ENCODE measurements at regions not wholly inside any gene's neighbourhood (a gene's known extent, or its start where the extent isn't known, plus 50 kb on each side); places are given as distances from the start of the nearest gene placed in this dataset.

DNA sequence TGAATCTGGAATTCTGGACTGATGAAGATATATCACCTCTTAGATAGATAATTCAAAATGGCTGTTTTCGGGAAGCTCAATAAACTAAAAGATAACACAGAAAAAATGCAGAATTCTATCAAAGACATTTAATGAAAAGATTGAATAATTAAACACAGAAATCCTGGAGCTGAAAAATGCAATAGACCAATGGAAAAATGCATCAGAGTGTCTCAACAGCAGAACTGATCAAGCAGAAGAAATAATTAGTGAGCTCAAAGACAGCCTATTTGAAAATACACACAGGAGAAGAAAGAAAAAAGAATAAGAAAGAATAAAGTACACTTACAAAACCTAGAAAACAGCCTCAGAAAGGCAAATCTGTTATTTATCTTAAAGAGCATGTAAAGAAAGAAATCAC is 356.4 kb upstream of the B3GAT1 start:
- DNase-seq (ENCODE audit: low spot score) = no peak
- no peaks in the 10 kb centered on the region for H3K9me3 ChIP-seq (ENCODE audit: severe bottlenecking)

GRCh38 chr11:134765565-134765964 is 353.5 kb upstream of the B3GAT1 start:
- Histone ChIP-seq H3K4me3 (ENCODE audit: severe bottlenecking) (no peak overlapping the region), H3K27ac (ENCODE audit: poor library complexity, severe bottlenecking) (no peak overlapping the region), H3K27me3 (ENCODE audit: insufficient read depth, poor library complexity, severe bottlenecking) (no peaks in the 10 kb centered on the region), H3K36me3 (ENCODE audit: low read depth) (no peaks in the 10 kb centered on the region), H3K4me1 (ENCODE audit: insufficient read depth, poor library complexity, severe bottlenecking) (no peaks in the 10 kb centered on the region), H3K9me3 (ENCODE audit: severe bottlenecking) (no peaks in the 10 kb centered on the region)
- TF ChIP-seq, protein P1, sequence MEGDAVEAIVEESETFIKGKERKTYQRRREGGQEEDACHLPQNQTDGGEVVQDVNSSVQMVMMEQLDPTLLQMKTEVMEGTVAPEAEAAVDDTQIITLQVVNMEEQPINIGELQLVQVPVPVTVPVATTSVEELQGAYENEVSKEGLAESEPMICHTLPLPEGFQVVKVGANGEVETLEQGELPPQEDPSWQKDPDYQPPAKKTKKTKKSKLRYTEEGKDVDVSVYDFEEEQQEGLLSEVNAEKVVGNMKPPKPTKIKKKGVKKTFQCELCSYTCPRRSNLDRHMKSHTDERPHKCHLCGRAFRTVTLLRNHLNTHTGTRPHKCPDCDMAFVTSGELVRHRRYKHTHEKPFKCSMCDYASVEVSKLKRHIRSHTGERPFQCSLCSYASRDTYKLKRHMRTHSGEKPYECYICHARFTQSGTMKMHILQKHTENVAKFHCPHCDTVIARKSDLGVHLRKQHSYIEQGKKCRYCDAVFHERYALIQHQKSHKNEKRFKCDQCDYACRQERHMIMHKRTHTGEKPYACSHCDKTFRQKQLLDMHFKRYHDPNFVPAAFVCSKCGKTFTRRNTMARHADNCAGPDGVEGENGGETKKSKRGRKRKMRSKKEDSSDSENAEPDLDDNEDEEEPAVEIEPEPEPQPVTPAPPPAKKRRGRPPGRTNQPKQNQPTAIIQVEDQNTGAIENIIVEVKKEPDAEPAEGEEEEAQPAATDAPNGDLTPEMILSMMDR (IDR thresholded peaks at IDR 0.05; ENCODE audit: poor library complexity, severe bottlenecking) = no peak
- ATAC-seq (ENCODE audit: low read depth) (no peak), DNase-seq (ENCODE audit: low spot score) (no peak)

More for the DNA sequence above, 356.4 kb upstream of the B3GAT1 start:
- no peak for ATAC-seq (ENCODE audit: low read depth)
- H3K36me3 ChIP-seq (ENCODE audit: low read depth) = no peaks in the 10 kb centered on the region
- H3K4me3 ChIP-seq (ENCODE audit: severe bottlenecking) = no peak overlapping the region
- TF ChIP-seq, protein P1 (IDR thresholded peaks at IDR 0.05; ENCODE audit: poor library complexity, severe bottlenecking) = no peak
- no peaks in the 10 kb centered on the region for H3K27me3 ChIP-seq (ENCODE audit: insufficient read depth, poor library complexity, severe bottlenecking)
- H3K4me1 ChIP-seq (ENCODE audit: insufficient read depth, poor library complexity, severe bottlenecking) = no peaks in the 10 kb centered on the region
- no peak overlapping the region for H3K27ac ChIP-seq (ENCODE audit: poor library complexity, severe bottlenecking)

DNA sequence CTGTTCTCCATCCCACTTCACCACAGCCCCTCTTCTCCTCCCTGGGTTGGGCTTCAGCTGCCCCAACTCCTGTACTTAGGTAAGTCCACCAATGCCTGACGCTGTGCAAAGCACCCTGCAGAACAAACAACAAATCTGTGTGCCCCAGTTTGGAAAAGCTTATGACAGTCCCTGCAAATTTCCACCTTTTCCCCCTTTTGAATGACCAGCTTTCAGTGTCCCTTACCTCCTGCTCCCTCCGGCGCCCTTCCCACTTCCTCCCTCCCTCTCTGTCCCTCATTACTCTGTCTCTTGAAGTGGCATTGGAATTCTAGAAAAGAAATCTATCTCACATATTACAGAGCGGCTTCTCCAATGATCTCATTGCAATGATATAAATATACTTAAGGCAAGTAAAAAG is 352.9 kb upstream of the B3GAT1 start:
- TF ChIP-seq, protein P1 (IDR thresholded peaks at IDR 0.05; ENCODE audit: poor library complexity, severe bottlenecking) = no peak
- Histone ChIP-seq H3K27ac (ENCODE audit: poor library complexity, severe bottlenecking) (no peak overlapping the region), H3K4me3 (ENCODE audit: severe bottlenecking) (no peak overlapping the region), H3K9me3 (ENCODE audit: severe bottlenecking) (no peaks in the 10 kb centered on the region), H3K36me3 (ENCODE audit: low read depth) (no peaks in the 10 kb centered on the region), H3K4me1 (ENCODE audit: insufficient read depth, poor library complexity, severe bottlenecking) (no peaks in the 10 kb centered on the region), H3K27me3 (ENCODE audit: insufficient read depth, poor library complexity, severe bottlenecking) (no peaks in the 10 kb centered on the region)
- DNase-seq (ENCODE audit: low spot score) (no peak), ATAC-seq (ENCODE audit: low read depth) (no peak)

DNA sequence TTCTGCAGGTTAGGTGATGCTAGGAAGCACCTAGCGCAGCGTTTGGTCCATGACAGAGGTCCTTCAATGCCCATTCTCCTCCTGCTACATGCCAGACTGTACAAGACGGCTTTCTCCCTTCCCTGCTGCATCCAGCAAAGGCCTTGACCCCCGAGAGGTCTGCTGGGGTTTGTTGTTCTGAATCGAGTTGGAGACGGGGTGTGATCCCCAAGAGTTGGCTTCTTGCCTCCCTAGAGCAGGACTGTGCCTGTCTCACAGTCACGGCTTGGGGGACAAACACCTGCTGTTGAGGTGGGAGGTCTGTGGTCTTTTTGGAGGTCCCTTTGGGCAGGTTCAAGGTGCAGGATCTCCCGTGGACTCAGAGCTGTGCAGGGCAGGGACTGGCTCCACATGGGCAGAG is 352.3 kb upstream of the B3GAT1 start:
- Histone ChIP-seq H3K36me3 (ENCODE audit: low read depth) (no peaks in the 10 kb centered on the region), H3K9me3 (ENCODE audit: severe bottlenecking) (no peaks in the 10 kb centered on the region), H3K27me3 (ENCODE audit: insufficient read depth, poor library complexity, severe bottlenecking) (no peaks in the 10 kb centered on the region), H3K27ac (ENCODE audit: poor library complexity, severe bottlenecking) (no peak overlapping the region), H3K4me3 (ENCODE audit: severe bottlenecking) (no peak overlapping the region), H3K4me1 (ENCODE audit: insufficient read depth, poor library complexity, severe bottlenecking) (no peaks in the 10 kb centered on the region)
- TF ChIP-seq, protein P1 (IDR thresholded peaks at IDR 0.05; ENCODE audit: poor library complexity, severe bottlenecking) = no peak
- no peak for ATAC-seq (ENCODE audit: low read depth)
- no peak for DNase-seq (ENCODE audit: low spot score)

- H3K36me3 ChIP-seq (ENCODE audit: low read depth) = no peaks in the 10 kb centered on the region
- ATAC-seq (ENCODE audit: low read depth) = no peak
- TF ChIP-seq, protein P1 (IDR thresholded peaks at IDR 0.05; ENCODE audit: poor library complexity, severe bottlenecking) = no peak
These were observed 351.0 kb upstream of the B3GAT1 start for GRCh38 chr11:134763030-134763388.

More at GRCh38 chr11:134763030-134763388, 351.0 kb upstream of the B3GAT1 start:
- Histone ChIP-seq H3K27ac (ENCODE audit: poor library complexity, severe bottlenecking) (no peak overlapping the region), H3K4me3 (ENCODE audit: severe bottlenecking) (no peak overlapping the region), H3K27me3 (ENCODE audit: insufficient read depth, poor library complexity, severe bottlenecking) (no peaks in the 10 kb centered on the region), H3K9me3 (ENCODE audit: severe bottlenecking) (no peaks in the 10 kb centered on the region), H3K4me1 (ENCODE audit: insufficient read depth, poor library complexity, severe bottlenecking) (no peaks in the 10 kb centered on the region)
- DNase-seq (ENCODE audit: low spot score) = no peak
